ENCODE measurements at regions not wholly inside any gene's neighbourhood (a gene's known extent, or its start where the extent isn't known, plus 50 kb on each side); places are given as distances from the start of the nearest gene placed in this dataset.

GRCh38 chr11:110873975-110874374 is 161.7 kb upstream of the ARHGAP20 start:
- TF ChIP-seq MAX (IDR thresholded peaks at IDR 0.05) (no peak), EP300 (IDR thresholded peaks at IDR 0.05; ENCODE audit: borderline replicate concordance) (no peak), NFIC (IDR thresholded peaks at IDR 0.05) (no peak), CREB1 (IDR thresholded peaks at IDR 0.05; ENCODE audit: low read depth) (no peak), ZBTB7A (IDR thresholded peaks at IDR 0.05; ENCODE audit: low read depth) (no peak), FOXM1 (IDR thresholded peaks at IDR 0.05; ENCODE audit: borderline replicate concordance, low read depth) (no peak), RAD21 (IDR thresholded peaks at IDR 0.05; ENCODE audit: low read depth) (no peak), TAF1 (IDR thresholded peaks at IDR 0.05; ENCODE audit: low read depth) (no peak), TCF12 (IDR thresholded peaks at IDR 0.05; ENCODE audit: low read depth) (no peak), YY1 (IDR thresholded peaks at IDR 0.05; ENCODE audit: low read depth) (no peak), CEBPB (IDR thresholded peaks at IDR 0.05) (no peak), TEAD4 (IDR thresholded peaks at IDR 0.05) (no peak), EGR1 (IDR thresholded peaks at IDR 0.05) (no peak), REST (IDR thresholded peaks at IDR 0.05; ENCODE audit: low read depth) (no peak)
- TF ChIP-seq, protein P1, sequence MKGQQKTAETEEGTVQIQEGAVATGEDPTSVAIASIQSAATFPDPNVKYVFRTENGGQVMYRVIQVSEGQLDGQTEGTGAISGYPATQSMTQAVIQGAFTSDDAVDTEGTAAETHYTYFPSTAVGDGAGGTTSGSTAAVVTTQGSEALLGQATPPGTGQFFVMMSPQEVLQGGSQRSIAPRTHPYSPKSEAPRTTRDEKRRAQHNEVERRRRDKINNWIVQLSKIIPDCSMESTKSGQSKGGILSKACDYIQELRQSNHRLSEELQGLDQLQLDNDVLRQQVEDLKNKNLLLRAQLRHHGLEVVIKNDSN (IDR thresholded peaks at IDR 0.05) = no peak

- TF ChIP-seq RAD21 (IDR thresholded peaks at IDR 0.05; ENCODE audit: low read depth) = no peak
- no peak for TF ChIP-seq CEBPB (IDR thresholded peaks at IDR 0.05)
- TF ChIP-seq MAX (IDR thresholded peaks at IDR 0.05) = no peak
- TF ChIP-seq, protein P1 (IDR thresholded peaks at IDR 0.05) = no peak
- no peak for TF ChIP-seq REST (IDR thresholded peaks at IDR 0.05; ENCODE audit: low read depth)
- no peak for TF ChIP-seq FOXM1 (IDR thresholded peaks at IDR 0.05; ENCODE audit: borderline replicate concordance, low read depth)
- TF ChIP-seq TAF1 (IDR thresholded peaks at IDR 0.05; ENCODE audit: low read depth) = no peak
- TF ChIP-seq YY1 (IDR thresholded peaks at IDR 0.05; ENCODE audit: low read depth) = no peak
- no peak for TF ChIP-seq ZBTB7A (IDR thresholded peaks at IDR 0.05; ENCODE audit: low read depth)
- TF ChIP-seq TCF12 (IDR thresholded peaks at IDR 0.05; ENCODE audit: low read depth) = no peak
- TF ChIP-seq EP300 (IDR thresholded peaks at IDR 0.05; ENCODE audit: borderline replicate concordance) = no peak
- no peak for TF ChIP-seq EGR1 (IDR thresholded peaks at IDR 0.05)
- TF ChIP-seq CREB1 (IDR thresholded peaks at IDR 0.05; ENCODE audit: low read depth) = no peak
- no peak for TF ChIP-seq TEAD4 (IDR thresholded peaks at IDR 0.05)
- no peak for TF ChIP-seq NFIC (IDR thresholded peaks at IDR 0.05)
Observed at GRCh38 chr11:110870816-110871522, 158.7 kb upstream of the ARHGAP20 start.

GRCh38 chr11:110867951-110868350 is 155.7 kb upstream of the ARHGAP20 start:
- TF ChIP-seq NFIC (IDR thresholded peaks at IDR 0.05) = no peak
- no peak for TF ChIP-seq ZBTB7A (IDR thresholded peaks at IDR 0.05; ENCODE audit: low read depth)
- TF ChIP-seq CEBPB (IDR thresholded peaks at IDR 0.05) = no peak
- TF ChIP-seq MAX (IDR thresholded peaks at IDR 0.05) = no peak

- TF ChIP-seq EGR1 (IDR thresholded peaks at IDR 0.05) (no peak), MAX (IDR thresholded peaks at IDR 0.05) (no peak), ZBTB7A (IDR thresholded peaks at IDR 0.05; ENCODE audit: low read depth) (no peak), EP300 (IDR thresholded peaks at IDR 0.05; ENCODE audit: borderline replicate concordance) (no peak), TAF1 (IDR thresholded peaks at IDR 0.05; ENCODE audit: low read depth) (no peak), TEAD4 (IDR thresholded peaks at IDR 0.05) (no peak), NFIC (IDR thresholded peaks at IDR 0.05) (no peak), TCF12 (IDR thresholded peaks at IDR 0.05; ENCODE audit: low read depth) (no peak), CREB1 (IDR thresholded peaks at IDR 0.05; ENCODE audit: low read depth) (no peak), FOXM1 (IDR thresholded peaks at IDR 0.05; ENCODE audit: borderline replicate concordance, low read depth) (no peak)
- TF ChIP-seq, protein P1 (IDR thresholded peaks at IDR 0.05) = no peak
Observed at GRCh38 chr11:110866081-110866480, 153.8 kb upstream of the ARHGAP20 start.

GRCh38 chr11:110862407-110862806 is 150.2 kb upstream of the ARHGAP20 start:
- TF ChIP-seq, protein P1 (IDR thresholded peaks at IDR 0.05) = no peak
- no peak for TF ChIP-seq TCF12 (IDR thresholded peaks at IDR 0.05; ENCODE audit: low read depth)

Measured in Ishikawa (cell line).